C4-2B (cell line): ENCODE measurements at regions not wholly inside any gene's neighbourhood (a gene's known extent, or its start where the extent isn't known, plus 50 kb on each side); places are given as distances from the start of the nearest gene placed in this dataset.

Experiments used
- ZFX ChIP-seq: fragments of 450-650 bp; IDR thresholded peaks from 2 replicates; pipeline ENCODE4 v1.6.1; 2017
- TF ChIP-seq, protein P1 (sequence below): fragments of 450-650 bp; conservative IDR thresholded peaks from 2 replicates; pipeline ENCODE4 v1.5.1; 2017; ENCODE audit warnings: mild to moderate bottlenecking

GRCh38 chr5:17022296-17022695 is 86.2 kb upstream of the MYO10 start:
- TF ChIP-seq, protein P1, sequence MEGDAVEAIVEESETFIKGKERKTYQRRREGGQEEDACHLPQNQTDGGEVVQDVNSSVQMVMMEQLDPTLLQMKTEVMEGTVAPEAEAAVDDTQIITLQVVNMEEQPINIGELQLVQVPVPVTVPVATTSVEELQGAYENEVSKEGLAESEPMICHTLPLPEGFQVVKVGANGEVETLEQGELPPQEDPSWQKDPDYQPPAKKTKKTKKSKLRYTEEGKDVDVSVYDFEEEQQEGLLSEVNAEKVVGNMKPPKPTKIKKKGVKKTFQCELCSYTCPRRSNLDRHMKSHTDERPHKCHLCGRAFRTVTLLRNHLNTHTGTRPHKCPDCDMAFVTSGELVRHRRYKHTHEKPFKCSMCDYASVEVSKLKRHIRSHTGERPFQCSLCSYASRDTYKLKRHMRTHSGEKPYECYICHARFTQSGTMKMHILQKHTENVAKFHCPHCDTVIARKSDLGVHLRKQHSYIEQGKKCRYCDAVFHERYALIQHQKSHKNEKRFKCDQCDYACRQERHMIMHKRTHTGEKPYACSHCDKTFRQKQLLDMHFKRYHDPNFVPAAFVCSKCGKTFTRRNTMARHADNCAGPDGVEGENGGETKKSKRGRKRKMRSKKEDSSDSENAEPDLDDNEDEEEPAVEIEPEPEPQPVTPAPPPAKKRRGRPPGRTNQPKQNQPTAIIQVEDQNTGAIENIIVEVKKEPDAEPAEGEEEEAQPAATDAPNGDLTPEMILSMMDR: no peak
- no peak for TF ChIP-seq ZFX
